ENCODE measurements at regions not wholly inside any gene's neighbourhood (a gene's known extent, or its start where the extent isn't known, plus 50 kb on each side); places are given as distances from the start of the nearest gene placed in this dataset.

DNA sequence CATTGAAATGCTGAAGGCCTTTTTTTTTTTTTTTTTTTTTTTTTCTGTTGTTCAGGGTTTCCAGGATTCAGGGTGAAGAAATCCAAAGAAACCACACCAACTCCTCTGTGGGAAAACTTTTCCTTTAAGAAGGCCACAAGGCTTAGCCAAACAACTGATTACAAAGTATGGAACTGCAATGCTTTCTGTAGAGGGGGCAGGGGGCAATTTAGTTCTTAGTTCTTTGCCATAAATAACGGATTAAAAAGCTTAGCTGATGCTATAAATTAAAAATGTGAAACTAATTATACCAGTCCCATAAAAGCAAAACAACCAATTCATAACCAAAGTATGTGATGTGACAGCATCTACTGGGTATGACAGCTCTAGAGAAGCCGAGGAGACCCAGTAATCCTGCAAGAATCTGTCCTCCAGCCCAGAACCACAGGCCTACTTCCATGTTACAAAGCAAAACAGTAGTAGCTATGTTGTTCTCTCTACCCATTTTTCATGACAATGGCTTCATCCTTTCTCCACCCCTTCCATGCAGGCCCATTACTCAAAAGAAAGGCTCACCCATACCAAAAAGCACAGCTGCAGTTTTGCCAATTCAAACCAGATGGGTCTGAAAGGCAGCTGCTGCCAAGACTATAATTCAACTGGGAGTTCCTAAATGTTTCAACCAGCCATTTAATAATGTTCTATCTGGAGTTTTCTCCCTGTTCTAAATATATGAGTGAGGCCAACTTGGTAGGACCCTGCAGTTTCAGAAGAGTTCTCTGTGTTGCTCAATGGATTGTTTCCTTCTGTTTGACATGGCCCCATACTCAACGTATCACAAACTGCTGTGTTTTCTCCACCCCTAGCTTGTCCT lies 167.1 kb upstream of the ZFHX3 start:
- TF ChIP-seq CTCF (conservative IDR thresholded peaks at IDR 0.05; ENCODE audit: low read depth, low read length) (no peak), POLR2A (IDR thresholded peaks at IDR 0.05; ENCODE audit: low read depth, low read length) (no peak), FOS (IDR thresholded peaks at IDR 0.05; ENCODE audit: low read depth, low read length) (peak; percentile 52; the same call in 1 of the 2 replicates), MAFK (IDR thresholded peaks at IDR 0.05; ENCODE audit: low read depth, low read length) (no peak), MAZ (IDR thresholded peaks at IDR 0.05; ENCODE audit: borderline replicate concordance, low read depth, low read length) (no peak; the same call in 1 of the 2 replicates), RCOR1 (IDR thresholded peaks at IDR 0.05; ENCODE audit: insufficient replicate concordance, low read length) (no peak), BHLHE40 (IDR thresholded peaks at IDR 0.05; ENCODE audit: low read depth, low read length) (peak; percentile 3; the same call in 1 of the 2 replicates)
- TF ChIP-seq, protein P1, sequence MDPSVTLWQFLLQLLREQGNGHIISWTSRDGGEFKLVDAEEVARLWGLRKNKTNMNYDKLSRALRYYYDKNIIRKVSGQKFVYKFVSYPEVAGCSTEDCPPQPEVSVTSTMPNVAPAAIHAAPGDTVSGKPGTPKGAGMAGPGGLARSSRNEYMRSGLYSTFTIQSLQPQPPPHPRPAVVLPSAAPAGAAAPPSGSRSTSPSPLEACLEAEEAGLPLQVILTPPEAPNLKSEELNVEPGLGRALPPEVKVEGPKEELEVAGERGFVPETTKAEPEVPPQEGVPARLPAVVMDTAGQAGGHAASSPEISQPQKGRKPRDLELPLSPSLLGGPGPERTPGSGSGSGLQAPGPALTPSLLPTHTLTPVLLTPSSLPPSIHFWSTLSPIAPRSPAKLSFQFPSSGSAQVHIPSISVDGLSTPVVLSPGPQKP (IDR thresholded peaks at IDR 0.05; ENCODE audit: borderline replicate concordance, low read depth, low read length) = no peak
